ENCODE measurements at regions not wholly inside any gene's neighbourhood (a gene's known extent, or its start where the extent isn't known, plus 50 kb on each side); places are given as distances from the start of the nearest gene placed in this dataset.

GRCh38 chr14:56413721-56414120, 165.9 kb upstream of the TMEM260 start:
- no peaks in the 10 kb centered on the region for H3K36me3 ChIP-seq (ENCODE audit: control insufficient read depth, insufficient read depth, low read length)
- H3K27me3 ChIP-seq (replicated peaks; ENCODE audit: control insufficient read depth, insufficient read depth, low read length) = no peaks in the 10 kb centered on the region; the same call in 1 of the 2 replicates
- no peak for DNase-seq (ENCODE audit: extremely low read depth, insufficient read length)
- no peak overlapping the region for H3K4me3 ChIP-seq (replicated peaks; ENCODE audit: low read depth, low read length)
- TF ChIP-seq CTCF (IDR thresholded peaks at IDR 0.05; ENCODE audit: insufficient read depth, low read length, poor library complexity, severe bottlenecking) = no peak

- no peaks in the 10 kb centered on the region for H3K36me3 ChIP-seq (ENCODE audit: control insufficient read depth, insufficient read depth, low read length)
- no peak for TF ChIP-seq CTCF (IDR thresholded peaks at IDR 0.05; ENCODE audit: insufficient read depth, low read length, poor library complexity, severe bottlenecking)
- DNase-seq (ENCODE audit: extremely low read depth, insufficient read length) = no peak
- H3K27me3 ChIP-seq (replicated peaks; ENCODE audit: control insufficient read depth, insufficient read depth, low read length) = no peaks in the 10 kb centered on the region; the same call in 1 of the 2 replicates
- no peak overlapping the region for H3K4me3 ChIP-seq (replicated peaks; ENCODE audit: low read depth, low read length)
Observed at GRCh38 chr14:56414236-56414635, 165.4 kb upstream of the TMEM260 start.

GRCh38 chr14:56416213-56416612, 163.4 kb upstream of the TMEM260 start:
- Histone ChIP-seq H3K4me3 (replicated peaks; ENCODE audit: low read depth, low read length) (no peak overlapping the region), H3K27me3 (replicated peaks; ENCODE audit: control insufficient read depth, insufficient read depth, low read length) (no peaks in the 10 kb centered on the region; the same call in 1 of the 2 replicates), H3K36me3 (ENCODE audit: control insufficient read depth, insufficient read depth, low read length) (no peaks in the 10 kb centered on the region)
- DNase-seq (ENCODE audit: extremely low read depth, insufficient read length) = no peak
- TF ChIP-seq CTCF (IDR thresholded peaks at IDR 0.05; ENCODE audit: insufficient read depth, low read length, poor library complexity, severe bottlenecking) = no peak

- TF ChIP-seq CTCF (IDR thresholded peaks at IDR 0.05; ENCODE audit: insufficient read depth, low read length, poor library complexity, severe bottlenecking) = no peak
- H3K4me3 ChIP-seq (replicated peaks; ENCODE audit: low read depth, low read length) = no peak overlapping the region
- no peak for DNase-seq (ENCODE audit: extremely low read depth, insufficient read length)
- no peaks in the 10 kb centered on the region for H3K36me3 ChIP-seq (ENCODE audit: control insufficient read depth, insufficient read depth, low read length)
- no peaks in the 10 kb centered on the region; the same call in 1 of the 2 replicates for H3K27me3 ChIP-seq (replicated peaks; ENCODE audit: control insufficient read depth, insufficient read depth, low read length)
Observed at GRCh38 chr14:56417173-56417572, 162.4 kb upstream of the TMEM260 start.

- no peak for TF ChIP-seq CTCF (IDR thresholded peaks at IDR 0.05; ENCODE audit: insufficient read depth, low read length, poor library complexity, severe bottlenecking)
- H3K4me3 ChIP-seq (replicated peaks; ENCODE audit: low read depth, low read length) = no peak overlapping the region
- no peaks in the 10 kb centered on the region for H3K27me3 ChIP-seq (replicated peaks; ENCODE audit: control insufficient read depth, insufficient read depth, low read length)
- H3K36me3 ChIP-seq (ENCODE audit: control insufficient read depth, insufficient read depth, low read length) = no peaks in the 10 kb centered on the region
- no peak for DNase-seq (ENCODE audit: extremely low read depth, insufficient read length)
Observed at GRCh38 chr14:56419750-56420149, 159.8 kb upstream of the TMEM260 start.

GRCh38 chr14:56422221-56422620, 157.4 kb upstream of the TMEM260 start:
- no peak overlapping the region for H3K4me3 ChIP-seq (replicated peaks; ENCODE audit: low read depth, low read length)
- no peaks in the 10 kb centered on the region for H3K36me3 ChIP-seq (ENCODE audit: control insufficient read depth, insufficient read depth, low read length)
- no peak for DNase-seq (ENCODE audit: extremely low read depth, insufficient read length)
- TF ChIP-seq CTCF (IDR thresholded peaks at IDR 0.05; ENCODE audit: insufficient read depth, low read length, poor library complexity, severe bottlenecking) = no peak
- H3K27me3 ChIP-seq (replicated peaks; ENCODE audit: control insufficient read depth, insufficient read depth, low read length) = no peaks in the 10 kb centered on the region
